ENCODE measurements at regions not wholly inside any gene's neighbourhood (a gene's known extent, or its start where the extent isn't known, plus 50 kb on each side); places are given as distances from the start of the nearest gene placed in this dataset.

DNA sequence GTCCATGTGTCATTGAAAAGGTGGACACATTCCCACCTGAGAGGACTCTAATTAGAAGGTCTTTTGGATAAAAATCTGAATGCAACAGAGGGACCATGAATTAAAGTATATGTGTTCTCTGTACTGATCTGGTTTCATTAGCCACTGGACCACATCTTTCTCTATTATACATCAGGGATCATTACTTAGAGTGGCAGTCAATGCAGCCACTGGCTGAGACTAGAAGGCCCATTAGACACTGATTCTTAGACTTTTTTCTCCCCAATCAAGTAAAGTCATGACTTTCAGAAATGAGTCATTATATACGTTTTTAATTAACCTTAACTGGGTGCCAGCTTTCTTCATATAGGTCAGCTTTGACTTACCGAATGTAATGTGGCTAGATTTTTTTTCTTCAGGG, 550.8 kb upstream of the CFAP20DC start:
- WGBS, 2 experiments (ENCODE audit: insufficient coverage in 1 of 2, insufficient read length in 1 of 2), result 83 to 90% methylated on average over 1 to 2 of the region's 2 CpGs
- Histone ChIP-seq H3K27ac (ENCODE audit: low read depth, low read length) (no peak overlapping the region), H3K9me3 (ENCODE audit: control insufficient read depth, low read length) (peaks cover 3% of the 10 kb centered on the region)

DNA sequence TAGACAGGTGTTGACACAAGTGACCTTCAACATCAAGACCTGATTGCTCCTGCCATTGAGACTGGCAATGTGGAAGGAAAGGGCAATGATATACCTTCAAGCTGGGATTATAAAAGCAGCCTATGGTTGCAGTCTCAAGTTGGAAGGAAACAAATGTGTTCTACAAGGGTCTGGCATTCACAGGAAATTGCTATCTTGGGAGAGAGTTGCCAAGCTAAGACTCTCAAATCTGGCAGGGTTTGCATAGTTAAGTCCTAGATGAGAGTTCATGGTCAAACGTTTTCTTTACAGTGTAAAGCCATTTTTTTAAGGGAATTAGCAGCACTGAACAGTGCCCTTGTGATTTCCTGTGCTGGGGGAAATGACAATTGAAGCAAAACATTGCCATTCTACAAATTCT, 546.9 kb upstream of the CFAP20DC start:
- Mint-ChIP-seq H3K27ac (no peak overlapping the region), H3K4me1 (no peaks in the 10 kb centered on the region), H3K27me3 (ENCODE audit: insufficient read depth) (no peaks in the 10 kb centered on the region), H3K4me3 (no peak overlapping the region), H3K9me3 (peaks cover 11% of the 10 kb centered on the region), H3K36me3 (ENCODE audit: low read depth) (peaks cover 6% of the 10 kb centered on the region)
- no peak overlapping the region for H3K27ac ChIP-seq (ENCODE audit: low read depth, low read length)
- H3K27me3 ChIP-seq (ENCODE audit: control insufficient read depth, insufficient read depth, low read length, poor library complexity, severe bottlenecking), result no peaks in the 10 kb centered on the region
- DNase-seq, result no peak
- no peaks in the 10 kb centered on the region for H3K4me1 ChIP-seq (ENCODE audit: control insufficient read depth, insufficient read depth, low read length)
- peaks cover 7% of the 10 kb centered on the region for H3K9me3 ChIP-seq (ENCODE audit: control insufficient read depth, low read length)
- WGBS, 2 experiments (ENCODE audit: insufficient coverage in 1 of 2, insufficient read length in 1 of 2), result 81 to 100% methylated on average over 1 of the region's 1 CpG
- no peak overlapping the region for H3K4me3 ChIP-seq (ENCODE audit: low read length)
- no peaks in the 10 kb centered on the region for H3K36me3 ChIP-seq (ENCODE audit: control insufficient read depth, insufficient read depth, low read length)
- TF ChIP-seq, protein P1, sequence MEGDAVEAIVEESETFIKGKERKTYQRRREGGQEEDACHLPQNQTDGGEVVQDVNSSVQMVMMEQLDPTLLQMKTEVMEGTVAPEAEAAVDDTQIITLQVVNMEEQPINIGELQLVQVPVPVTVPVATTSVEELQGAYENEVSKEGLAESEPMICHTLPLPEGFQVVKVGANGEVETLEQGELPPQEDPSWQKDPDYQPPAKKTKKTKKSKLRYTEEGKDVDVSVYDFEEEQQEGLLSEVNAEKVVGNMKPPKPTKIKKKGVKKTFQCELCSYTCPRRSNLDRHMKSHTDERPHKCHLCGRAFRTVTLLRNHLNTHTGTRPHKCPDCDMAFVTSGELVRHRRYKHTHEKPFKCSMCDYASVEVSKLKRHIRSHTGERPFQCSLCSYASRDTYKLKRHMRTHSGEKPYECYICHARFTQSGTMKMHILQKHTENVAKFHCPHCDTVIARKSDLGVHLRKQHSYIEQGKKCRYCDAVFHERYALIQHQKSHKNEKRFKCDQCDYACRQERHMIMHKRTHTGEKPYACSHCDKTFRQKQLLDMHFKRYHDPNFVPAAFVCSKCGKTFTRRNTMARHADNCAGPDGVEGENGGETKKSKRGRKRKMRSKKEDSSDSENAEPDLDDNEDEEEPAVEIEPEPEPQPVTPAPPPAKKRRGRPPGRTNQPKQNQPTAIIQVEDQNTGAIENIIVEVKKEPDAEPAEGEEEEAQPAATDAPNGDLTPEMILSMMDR (conservative IDR thresholded peaks at IDR 0.05), result no peak
- H3K9ac ChIP-seq (ENCODE audit: extremely low read depth, low read length, poor library complexity, severe bottlenecking), result no peak overlapping the region

More for the DNA sequence above, 550.8 kb upstream of the CFAP20DC start:
- peaks cover 2% of the 10 kb centered on the region for H3K9me3 Mint-ChIP-seq
- no peaks in the 10 kb centered on the region for H3K27me3 ChIP-seq (ENCODE audit: control insufficient read depth, insufficient read depth, low read length, poor library complexity, severe bottlenecking)
- no peak overlapping the region for H3K27ac Mint-ChIP-seq
- H3K4me1 ChIP-seq (ENCODE audit: control insufficient read depth, insufficient read depth, low read length), result no peaks in the 10 kb centered on the region
- TF ChIP-seq, protein P1 (conservative IDR thresholded peaks at IDR 0.05), result no peak
- no peaks in the 10 kb centered on the region for H3K36me3 ChIP-seq (ENCODE audit: control insufficient read depth, insufficient read depth, low read length)
- H3K27me3 Mint-ChIP-seq (ENCODE audit: insufficient read depth), result no peaks in the 10 kb centered on the region
- no peaks in the 10 kb centered on the region for H3K4me1 Mint-ChIP-seq
- DNase-seq, result no peak
- H3K4me3 ChIP-seq (ENCODE audit: low read length), result no peak overlapping the region
- H3K36me3 Mint-ChIP-seq (ENCODE audit: low read depth), result peaks cover 1% of the 10 kb centered on the region
- H3K9ac ChIP-seq (ENCODE audit: extremely low read depth, low read length, poor library complexity, severe bottlenecking), result no peak overlapping the region
- H3K4me3 Mint-ChIP-seq, result no peak overlapping the region

DNA sequence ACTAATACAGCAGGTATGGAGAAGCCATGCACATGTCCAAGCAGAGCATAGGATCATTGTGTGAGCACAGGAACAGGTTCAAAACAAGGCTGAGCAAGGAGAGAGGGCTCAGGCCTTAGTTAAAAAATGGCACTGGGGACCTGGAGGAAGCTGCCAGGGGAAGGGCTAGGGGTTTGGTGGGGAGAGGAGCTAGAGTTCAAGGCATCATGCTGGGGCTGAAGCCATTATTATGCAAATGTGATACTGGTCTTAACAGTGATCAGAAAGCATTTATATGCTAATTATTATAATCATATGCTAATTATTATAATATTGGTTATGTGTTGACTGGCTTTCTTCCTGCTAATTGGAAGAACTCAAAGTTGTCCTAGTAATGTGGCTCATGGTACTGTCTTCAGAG, 546.0 kb upstream of the CFAP20DC start:
- Mint-ChIP-seq H3K9me3 (peaks cover 11% of the 10 kb centered on the region), H3K4me1 (no peaks in the 10 kb centered on the region), H3K27me3 (ENCODE audit: insufficient read depth) (no peaks in the 10 kb centered on the region), H3K27ac (no peak overlapping the region), H3K4me3 (no peak overlapping the region), H3K36me3 (ENCODE audit: low read depth) (peaks cover 6% of the 10 kb centered on the region)
- TF ChIP-seq, protein P1 (conservative IDR thresholded peaks at IDR 0.05), result no peak
- H3K9ac ChIP-seq (ENCODE audit: extremely low read depth, low read length, poor library complexity, severe bottlenecking), result no peak overlapping the region
- no peak overlapping the region for H3K4me3 ChIP-seq (ENCODE audit: low read length)
- no peaks in the 10 kb centered on the region for H3K4me1 ChIP-seq (ENCODE audit: control insufficient read depth, insufficient read depth, low read length)
- no peak overlapping the region for H3K27ac ChIP-seq (ENCODE audit: low read depth, low read length)
- H3K27me3 ChIP-seq (ENCODE audit: control insufficient read depth, insufficient read depth, low read length, poor library complexity, severe bottlenecking), result no peaks in the 10 kb centered on the region
- DNase-seq, result no peak
- peaks cover 7% of the 10 kb centered on the region for H3K9me3 ChIP-seq (ENCODE audit: control insufficient read depth, low read length)
- no peaks in the 10 kb centered on the region for H3K36me3 ChIP-seq (ENCODE audit: control insufficient read depth, insufficient read depth, low read length)

All from endodermal cell (in vitro differentiated cells).